OCI-LY1 (cell line): ENCODE measurements at regions not wholly inside any gene's neighbourhood (a gene's known extent, or its start where the extent isn't known, plus 50 kb on each side); places are given as distances from the start of the nearest gene placed in this dataset.

Source experiments
- H2AFZ ChIP-seq: fragments of 200-600 bp; sonication (generic), shearing (Covaris generic); 2 replicates; pipeline ENCODE4 v1.6.0; 2014; ENCODE audit warnings: antibody characterized with exemption, mild to moderate bottlenecking, low read length
- H3F3A ChIP-seq: fragments of 200-600 bp; sonication (generic), shearing (Covaris generic); 2 replicates; pipeline ENCODE4 v1.6.0; 2014; ENCODE audit warnings: mild to moderate bottlenecking, antibody characterized with exemption, low read length, moderate library complexity; ENCODE audit not compliant: insufficient read depth
- H3K27ac ChIP-seq: fragments of 200-600 bp; sonication (generic); 2 replicates; pipeline ENCODE4 v1.5.1; 2014; ENCODE audit warnings: low read length, mixed run types, mild to moderate bottlenecking, low read depth; ENCODE audit not compliant: poor library complexity, severe bottlenecking
- H3K27me3 ChIP-seq: fragments of 200-600 bp; sonication (generic); 2 replicates; pipeline ENCODE4 v1.6.0; 2014; ENCODE audit warnings: antibody characterized with exemption, mild to moderate bottlenecking, low read length, moderate library complexity; ENCODE audit not compliant: insufficient read depth
- H3K36me3 ChIP-seq: fragments of 200-600 bp; sonication (generic); 2 replicates; pipeline ENCODE4 v1.6.1; 2014; ENCODE audit warnings: mild to moderate bottlenecking, antibody characterized with exemption, low read length, moderate library complexity, mixed read lengths; ENCODE audit not compliant: insufficient read depth
- H3K4me1 ChIP-seq: fragments of 200-600 bp; sonication (generic); 2 replicates; pipeline ENCODE4 v1.5.1; 2014; ENCODE audit warnings: mild to moderate bottlenecking, low read length, moderate library complexity; ENCODE audit not compliant: insufficient read depth, severe bottlenecking
- H3K4me2 ChIP-seq: fragments of 200-600 bp; sonication (generic), shearing (Covaris generic); 2 replicates; pipeline ENCODE4 v1.6.1; 2014; ENCODE audit warnings: low read length
- H3K4me3 ChIP-seq: fragments of 200-600 bp; sonication (generic); 2 replicates; pipeline ENCODE4 v1.5.1; 2014; ENCODE audit warnings: low read length, low read depth, mild to moderate bottlenecking, mixed read lengths; ENCODE audit not compliant: poor library complexity, severe bottlenecking
- H3K79me2 ChIP-seq: fragments of 200-600 bp; shearing (Covaris generic); 2 replicates; pipeline ENCODE4 v1.6.1; 2016; ENCODE audit warnings: mixed run types, low read length, mixed read lengths; ENCODE audit not compliant: insufficient read depth
- H3K9ac ChIP-seq: fragments of 200-600 bp; sonication (generic), shearing (Covaris generic); 2 replicates; pipeline ENCODE4 v1.6.1; 2014; ENCODE audit warnings: mild to moderate bottlenecking, low read length, mixed read lengths
- H3K9me2 ChIP-seq: fragments of 200-600 bp; sonication (generic), shearing (Covaris generic); 2 replicates; pipeline ENCODE4 v1.6.1; 2014; ENCODE audit warnings: low read depth, mild to moderate bottlenecking, low read length, mixed read lengths
- H3K9me3 ChIP-seq: fragments of 200-600 bp; shearing (Covaris generic); 2 replicates; pipeline ENCODE4 v1.6.1; 2014; ENCODE audit warnings: low read length, mixed read lengths
- H4K20me1 ChIP-seq: fragments of 200-600 bp; sonication (generic), shearing (Covaris generic); 2 replicates; pipeline ENCODE4 v1.6.0; 2016; ENCODE audit warnings: mild to moderate bottlenecking, low read length; ENCODE audit not compliant: insufficient read depth
- CTCF ChIP-seq: fragments of 200-600 bp; sonication (generic), shearing (Covaris generic); IDR thresholded peaks from 2 replicates; pipeline ENCODE4 v1.5.1; 2017; ENCODE audit warnings: mild to moderate bottlenecking, antibody characterized with exemption, low read length, moderate library complexity, mixed read lengths
- EZH2 ChIP-seq: fragments of 200-600 bp; sonication (generic), shearing (Covaris generic); IDR thresholded peaks from 2 replicates; pipeline ENCODE4 v1.8.0; 2017; ENCODE audit warnings: borderline replicate concordance, mixed run types, mild to moderate bottlenecking, antibody characterized with exemption, low read length, moderate library complexity, mixed read lengths

- Histone ChIP-seq H3K9me2 (no peaks in the 10 kb centered on the region), H3K36me3 (no peaks in the 10 kb centered on the region)
Measured at GRCh38 chr7:33813331-33813730, 92.0 kb upstream of the BMPER start.

DNA sequence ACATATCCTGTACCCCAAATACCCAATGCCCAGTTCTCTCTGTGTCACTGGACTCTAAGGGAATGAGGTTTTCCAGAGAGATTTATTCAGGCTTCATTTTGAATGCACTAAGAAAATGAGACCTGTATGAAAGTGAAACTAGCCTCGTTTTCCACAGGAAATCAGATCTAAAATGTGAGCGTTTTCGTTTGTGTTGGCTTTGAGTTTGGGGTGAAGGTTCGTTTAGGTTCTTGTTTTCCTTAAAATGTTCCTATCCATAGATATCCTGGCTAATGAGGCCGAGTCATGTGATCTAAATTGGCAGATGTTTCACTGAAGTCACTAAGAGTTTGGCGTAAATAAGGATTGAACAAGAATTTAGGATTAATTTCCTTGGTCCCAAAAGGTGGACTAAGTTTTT, 90.9 kb upstream of the BMPER start:
- H3K4me1 ChIP-seq, result no peaks in the 10 kb centered on the region
- no peak overlapping the region for H2AFZ ChIP-seq
- no peak for TF ChIP-seq CTCF
- no peak overlapping the region for H3K27ac ChIP-seq
- no peaks in the 10 kb centered on the region for H3F3A ChIP-seq
- H3K36me3 ChIP-seq, result no peaks in the 10 kb centered on the region
- no peaks in the 10 kb centered on the region for H3K9me2 ChIP-seq
- no peaks in the 10 kb centered on the region for H3K27me3 ChIP-seq
- H3K9me3 ChIP-seq, result no peaks in the 10 kb centered on the region
- no peaks in the 10 kb centered on the region for H3K79me2 ChIP-seq
- no peak overlapping the region for H3K4me2 ChIP-seq
- no peaks in the 10 kb centered on the region for H4K20me1 ChIP-seq
- H3K4me3 ChIP-seq, result no peak overlapping the region
- no peak overlapping the region for H3K9ac ChIP-seq

More at GRCh38 chr7:33813331-33813730, 92.0 kb upstream of the BMPER start:
- Histone ChIP-seq H3F3A (no peaks in the 10 kb centered on the region), H4K20me1 (no peaks in the 10 kb centered on the region), H3K27ac (no peak overlapping the region), H3K4me2 (no peak overlapping the region), H3K4me3 (no peak overlapping the region), H3K27me3 (no peaks in the 10 kb centered on the region), H3K9ac (no peak overlapping the region), H3K4me1 (no peaks in the 10 kb centered on the region), H2AFZ (no peak overlapping the region), H3K9me3 (no peaks in the 10 kb centered on the region), H3K79me2 (no peaks in the 10 kb centered on the region)
- TF ChIP-seq CTCF (no peak), EZH2 (no peak)

DNA sequence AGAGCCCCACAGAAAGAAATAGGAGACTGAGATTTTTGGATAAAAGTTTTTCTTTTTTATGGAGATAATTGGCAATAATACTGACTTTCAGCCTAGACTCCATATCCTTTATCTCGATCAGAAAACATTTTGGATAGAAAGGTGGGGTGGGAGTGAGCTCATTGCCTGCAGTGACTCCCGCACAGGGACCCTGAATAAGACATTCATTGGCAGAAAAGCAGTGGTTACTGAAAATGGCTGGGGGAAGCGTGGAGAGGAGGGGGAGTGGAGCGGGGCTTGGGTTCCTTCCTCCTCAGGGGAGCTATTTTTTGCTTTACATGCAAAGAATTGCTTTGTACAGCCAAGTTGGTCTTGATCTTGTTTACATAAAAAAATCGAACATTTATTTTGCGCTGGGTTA, 90.4 kb upstream of the BMPER start:
- H3K9me2 ChIP-seq, result no peaks in the 10 kb centered on the region
- no peaks in the 10 kb centered on the region for H3F3A ChIP-seq
- H4K20me1 ChIP-seq, result no peaks in the 10 kb centered on the region
- H2AFZ ChIP-seq, result no peak overlapping the region
- H3K4me2 ChIP-seq, result no peak overlapping the region
- H3K79me2 ChIP-seq, result no peaks in the 10 kb centered on the region
- no peaks in the 10 kb centered on the region for H3K27me3 ChIP-seq
- TF ChIP-seq EZH2, result no peak
- no peak for TF ChIP-seq CTCF
- no peaks in the 10 kb centered on the region for H3K36me3 ChIP-seq
- H3K4me3 ChIP-seq, result no peak overlapping the region
- H3K9me3 ChIP-seq, result no peaks in the 10 kb centered on the region
- no peaks in the 10 kb centered on the region for H3K4me1 ChIP-seq
- H3K9ac ChIP-seq, result no peak overlapping the region
- H3K27ac ChIP-seq, result no peak overlapping the region
